Omental fat pad (tissue), 3 donors: ENCODE measurements at regions not wholly inside any gene's neighbourhood (a gene's known extent, or its start where the extent isn't known, plus 50 kb on each side); places are given as distances from the start of the nearest gene placed in this dataset.

Experiments used
- ATAC-seq: fragments of 150-250 bp; one replicate; pipeline ENCODE4 v1.9.1; 2016; ENCODE audit warnings: mild to moderate bottlenecking, moderate library complexity; ENCODE audit not compliant: low FRiP score
- DNase-seq: peaks from one replicate; pipeline ENCODE4 v3.0.0-alpha.2; 2019; ENCODE audit warnings: low spot score
- CTCF ChIP-seq, 3 donors: fragments of 450-650 bp; IDR thresholded peaks; one replicate each; pipeline ENCODE4 v1.5.1; 2016 to 2017; ENCODE audit warnings: antibody characterized with exemption in 3 of 3, mild to moderate bottlenecking in 3 of 3, moderate library complexity in 2 of 3

DNA sequence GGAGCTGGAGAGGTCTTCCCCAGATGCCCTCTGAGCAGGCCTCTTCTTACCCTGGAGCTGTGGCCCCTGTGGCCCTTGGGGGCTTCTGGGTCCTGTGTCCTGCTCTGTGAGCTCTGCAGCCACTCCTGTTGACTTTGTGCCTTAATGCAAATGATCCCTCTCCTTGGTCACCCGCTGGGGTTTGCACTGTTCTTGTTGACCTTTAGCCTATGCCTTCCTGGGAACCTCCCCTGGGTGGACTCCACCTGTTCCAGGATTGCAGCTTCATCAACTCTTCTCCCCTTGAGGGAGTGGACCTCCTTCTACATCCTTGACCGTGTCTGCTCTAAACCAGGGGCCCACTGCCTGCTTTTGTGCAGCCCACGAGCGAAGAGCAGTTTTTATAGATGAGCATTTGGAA, 58.6 kb upstream of the CTBP2 start:
- no peak for TF ChIP-seq CTCF (IDR thresholded peaks at IDR 0.05)
- ATAC-seq = no peak
- no peak for DNase-seq

GRCh38 chr10:125217990-125218675, 57.8 kb upstream of the CTBP2 start:
- no peak for ATAC-seq
- TF ChIP-seq CTCF (IDR thresholded peaks at IDR 0.05) = no peak

GRCh38 chr10:125216861-125217260, 56.5 kb upstream of the CTBP2 start:
- no peak for ATAC-seq
- no peak for DNase-seq
- TF ChIP-seq CTCF (IDR thresholded peaks at IDR 0.05) = no peak

More at GRCh38 chr10:125217990-125218675, 57.8 kb upstream of the CTBP2 start:
- DNase-seq = no peak

- ATAC-seq (no peak), DNase-seq (no peak)
- TF ChIP-seq CTCF (IDR thresholded peaks at IDR 0.05) = no peak
Observed at GRCh38 chr10:125216309-125216708, 55.9 kb upstream of the CTBP2 start.

- DNase-seq (no peak), ATAC-seq (no peak)
- TF ChIP-seq CTCF (IDR thresholded peaks at IDR 0.05) = no peak
Observed at GRCh38 chr10:125214283-125214570, 53.9 kb upstream of the CTBP2 start.

DNA sequence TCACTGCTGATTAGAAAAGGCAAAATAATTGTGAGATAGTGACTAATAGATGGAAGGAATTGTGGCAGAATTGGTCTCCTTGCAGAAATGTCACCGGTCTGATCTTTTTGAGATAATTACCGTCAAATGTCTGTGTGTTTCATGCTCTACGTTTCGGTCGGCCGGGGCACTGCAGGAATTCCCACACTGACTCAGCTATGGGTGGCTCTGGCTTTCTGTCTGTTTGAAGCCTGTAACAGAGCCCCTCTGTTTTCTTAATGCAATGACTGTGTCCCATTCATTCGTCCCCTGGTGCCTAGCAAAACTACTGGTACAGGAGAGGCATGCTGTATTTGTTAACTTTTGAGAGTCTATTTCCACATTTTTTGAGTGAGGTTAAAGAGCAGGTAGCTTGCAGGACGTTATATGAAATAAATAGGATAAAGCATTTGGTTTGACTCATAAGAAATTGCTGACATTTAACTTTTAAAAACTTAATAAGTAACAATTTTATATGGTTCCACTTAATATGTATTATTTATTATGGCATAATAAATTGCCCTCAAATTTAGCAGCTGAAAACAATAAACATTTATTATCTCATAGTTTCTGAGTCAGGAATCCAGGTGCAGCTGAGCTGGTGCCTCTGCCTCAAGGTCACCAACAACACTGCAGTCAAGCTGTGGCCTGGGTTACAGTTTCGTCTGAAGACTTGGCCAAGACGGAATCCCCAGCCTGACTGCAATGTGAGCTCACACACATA, 53.3 kb upstream of the CTBP2 start:
- TF ChIP-seq CTCF (IDR thresholded peaks at IDR 0.05) = no peak
- no peak for DNase-seq
- no peak for ATAC-seq
